ENCODE measurements at regions not wholly inside any gene's neighbourhood (a gene's known extent, or its start where the extent isn't known, plus 50 kb on each side); places are given as distances from the start of the nearest gene placed in this dataset.

GRCh38 chr2:88844960-88845359, 153.5 kb downstream of the RPIA start:
- Histone ChIP-seq H3K4me2 (ENCODE audit: insufficient read depth, insufficient read length, low read length) (no peak overlapping the region), H2BK120ac (ENCODE audit: low read depth, low read length, poor library complexity, severe bottlenecking) (no peak overlapping the region), H3K79me1 (ENCODE audit: insufficient read depth, low read depth, low read length, poor library complexity, severe bottlenecking) (no peaks in the 10 kb centered on the region), H2BK20ac (ENCODE audit: low read depth, low read length, poor library complexity, severe bottlenecking) (no peak overlapping the region), H2BK5ac (ENCODE audit: insufficient read length, low read length) (no peak overlapping the region), H3K56ac (ENCODE audit: insufficient read length, low read depth, low read length) (no peak overlapping the region), H3K27me3 (ENCODE audit: insufficient read depth, low read length) (no peaks in the 10 kb centered on the region), H4K20me1 (ENCODE audit: control insufficient read depth, insufficient read depth, insufficient read length) (no peaks in the 10 kb centered on the region), H4K91ac (ENCODE audit: insufficient read length, low read depth, low read length) (no peak overlapping the region), H3K27ac (ENCODE audit: insufficient read length, low read depth, low read length) (no peak overlapping the region), H3K9me3 (ENCODE audit: control insufficient read depth, low read depth, low read length) (peaks cover 15% of the 10 kb centered on the region), H3K9ac (ENCODE audit: extremely low read depth, insufficient read length, low read length) (no peak overlapping the region), H3K14ac (ENCODE audit: insufficient read depth, low read length) (no peak overlapping the region), H3K4me1 (ENCODE audit: insufficient read depth, low read length) (no peaks in the 10 kb centered on the region), H2BK12ac (ENCODE audit: insufficient read length, low read depth, low read length) (no peak overlapping the region), H3T11ph (ENCODE audit: low read length) (no peak overlapping the region), H3K79me2 (ENCODE audit: insufficient read depth, low read length) (no peaks in the 10 kb centered on the region), H3K4ac (ENCODE audit: low read depth, low read length) (no peak overlapping the region), H4K5ac (ENCODE audit: insufficient read length, low read depth, low read length) (no peak overlapping the region), H4K8ac (replicated peaks; ENCODE audit: insufficient read length, low read depth, low read length) (no peak overlapping the region), H3K23ac (ENCODE audit: insufficient read length, low read depth, low read length) (no peak overlapping the region), H3K18ac (ENCODE audit: insufficient read length, low read depth, low read length) (no peak overlapping the region), H3K23me2 (ENCODE audit: insufficient read length, low read depth, low read length, poor library complexity, severe bottlenecking) (no peaks in the 10 kb centered on the region), H2BK15ac (ENCODE audit: low read depth, low read length) (no peak overlapping the region), H2AK5ac (ENCODE audit: insufficient read length, low read length) (no peak overlapping the region), H2AFZ (ENCODE audit: low read length) (no peak overlapping the region)
- H3K36me3 Mint-ChIP-seq (ENCODE audit: insufficient read depth in 1 of 3, low read depth in 3 of 3): peaks cover 0 to 15% (median 0%) of the 10 kb centered on the region in 3 experiments; a peak in 4 of 7 replicates
- H3K4me3 Mint-ChIP-seq: no peak overlapping the region
- H3K9me3 Mint-ChIP-seq: peaks cover 79 to 98% of the 10 kb centered on the region in 2 experiments
- no CpG with 5 or more reads among the region's 3 CpGs for WGBS (ENCODE audit: extremely low coverage, insufficient read length, low lambda C conversion rate)
- TF ChIP-seq CTCF (conservative IDR thresholded peaks at IDR 0.05): no peak
- peaks cover 4% of the 10 kb centered on the region for H3K27me3 Mint-ChIP-seq (ENCODE audit: low read depth)
- no peaks in the 10 kb centered on the region for H3K4me1 Mint-ChIP-seq
- no peak for DNase-seq
- H3K27ac Mint-ChIP-seq: no peak overlapping the region
